ENCODE measurements at regions not wholly inside any gene's neighbourhood (a gene's known extent, or its start where the extent isn't known, plus 50 kb on each side); places are given as distances from the start of the nearest gene placed in this dataset.

DNA sequence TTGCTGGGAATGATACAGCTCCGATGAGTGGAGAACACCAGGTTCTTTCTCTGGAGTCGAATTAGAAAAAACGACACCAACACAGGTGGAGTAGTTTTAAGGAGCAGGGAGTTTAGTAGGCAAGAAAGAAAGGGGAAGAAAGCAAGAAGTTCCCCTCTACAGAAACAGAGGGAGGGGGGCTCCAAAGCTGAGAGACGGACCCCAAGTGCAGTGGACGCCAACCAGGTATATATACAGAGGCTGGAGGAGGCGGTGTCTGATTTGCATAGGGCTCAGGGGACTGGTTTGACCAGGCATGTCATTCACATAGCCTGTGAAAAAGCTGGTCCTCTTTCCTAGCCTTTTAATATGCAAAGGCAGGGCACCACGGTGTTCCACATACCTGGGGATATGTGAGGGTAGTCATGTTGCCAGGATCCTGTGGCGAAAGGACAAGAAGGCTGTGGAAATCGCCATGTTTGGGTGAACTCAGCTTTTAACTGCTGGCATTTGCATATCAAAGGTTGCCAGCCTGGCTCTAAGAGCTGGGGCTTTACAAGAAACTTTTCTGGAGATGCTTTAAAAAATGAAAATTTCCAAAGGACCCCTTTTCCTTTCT lies 887.4 kb upstream of the EPHA6 start:
- peaks cover 4 to 25% of the 10 kb centered on the region in 2 experiments; a peak in 2 of 4 replicates for H3K9me3 ChIP-seq (ENCODE audit: control insufficient read depth in 1 of 2, insufficient read depth in 1 of 2, low read depth in 1 of 2, low read length in 2 of 2)
- no TSS peak for BruUV-seq (replicated peaks)
- no peak for DNase-seq (ENCODE audit: low read depth, low spot score)
- POLR2A ChIA-PET, result no interaction called here
- TF ChIP-seq JUND (IDR thresholded peaks at IDR 0.05) (no peak), SP1 (IDR thresholded peaks at IDR 0.05; ENCODE audit: low read depth) (no peak), POLR2AphosphoS5 (IDR thresholded peaks at IDR 0.05; ENCODE audit: low read depth, low read length) (no peak), POLR2A (IDR thresholded peaks at IDR 0.05; ENCODE audit: borderline replicate concordance, extremely low read depth, insufficient read depth, insufficient read length) (no peak), SRF (IDR thresholded peaks at IDR 0.05; ENCODE audit: low read depth) (no peak), ELF1 (IDR thresholded peaks at IDR 0.05; ENCODE audit: borderline replicate concordance, low read depth) (no peak), FOSL1 (IDR thresholded peaks at IDR 0.05; ENCODE audit: low read depth) (no peak), CBX3 (IDR thresholded peaks at IDR 0.05; ENCODE audit: low read depth) (no peak), ZNF274 (IDR thresholded peaks at IDR 0.05; ENCODE audit: low read depth, low read length) (no peak), EGR1 (IDR thresholded peaks at IDR 0.05; ENCODE audit: low read depth) (no peak)
- TF ChIP-seq, protein P1, sequence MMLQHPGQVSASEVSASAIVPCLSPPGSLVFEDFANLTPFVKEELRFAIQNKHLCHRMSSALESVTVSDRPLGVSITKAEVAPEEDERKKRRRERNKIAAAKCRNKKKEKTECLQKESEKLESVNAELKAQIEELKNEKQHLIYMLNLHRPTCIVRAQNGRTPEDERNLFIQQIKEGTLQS (IDR thresholded peaks at IDR 0.05), result no peak
- TF ChIP-seq, protein P2, sequence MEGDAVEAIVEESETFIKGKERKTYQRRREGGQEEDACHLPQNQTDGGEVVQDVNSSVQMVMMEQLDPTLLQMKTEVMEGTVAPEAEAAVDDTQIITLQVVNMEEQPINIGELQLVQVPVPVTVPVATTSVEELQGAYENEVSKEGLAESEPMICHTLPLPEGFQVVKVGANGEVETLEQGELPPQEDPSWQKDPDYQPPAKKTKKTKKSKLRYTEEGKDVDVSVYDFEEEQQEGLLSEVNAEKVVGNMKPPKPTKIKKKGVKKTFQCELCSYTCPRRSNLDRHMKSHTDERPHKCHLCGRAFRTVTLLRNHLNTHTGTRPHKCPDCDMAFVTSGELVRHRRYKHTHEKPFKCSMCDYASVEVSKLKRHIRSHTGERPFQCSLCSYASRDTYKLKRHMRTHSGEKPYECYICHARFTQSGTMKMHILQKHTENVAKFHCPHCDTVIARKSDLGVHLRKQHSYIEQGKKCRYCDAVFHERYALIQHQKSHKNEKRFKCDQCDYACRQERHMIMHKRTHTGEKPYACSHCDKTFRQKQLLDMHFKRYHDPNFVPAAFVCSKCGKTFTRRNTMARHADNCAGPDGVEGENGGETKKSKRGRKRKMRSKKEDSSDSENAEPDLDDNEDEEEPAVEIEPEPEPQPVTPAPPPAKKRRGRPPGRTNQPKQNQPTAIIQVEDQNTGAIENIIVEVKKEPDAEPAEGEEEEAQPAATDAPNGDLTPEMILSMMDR (IDR thresholded peaks at IDR 0.05 in 2 of 3, conservative IDR thresholded peaks at IDR 0.05 in 1 of 3; ENCODE audit: borderline replicate concordance in 1 of 3, insufficient read depth in 1 of 3, low read depth in 2 of 3, low read length in 2 of 3), result no peak
- TF ChIP-seq, protein P3, sequence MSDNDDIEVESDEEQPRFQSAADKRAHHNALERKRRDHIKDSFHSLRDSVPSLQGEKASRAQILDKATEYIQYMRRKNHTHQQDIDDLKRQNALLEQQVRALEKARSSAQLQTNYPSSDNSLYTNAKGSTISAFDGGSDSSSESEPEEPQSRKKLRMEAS (IDR thresholded peaks at IDR 0.05), result no peak
- TF ChIP-seq, protein P4, sequence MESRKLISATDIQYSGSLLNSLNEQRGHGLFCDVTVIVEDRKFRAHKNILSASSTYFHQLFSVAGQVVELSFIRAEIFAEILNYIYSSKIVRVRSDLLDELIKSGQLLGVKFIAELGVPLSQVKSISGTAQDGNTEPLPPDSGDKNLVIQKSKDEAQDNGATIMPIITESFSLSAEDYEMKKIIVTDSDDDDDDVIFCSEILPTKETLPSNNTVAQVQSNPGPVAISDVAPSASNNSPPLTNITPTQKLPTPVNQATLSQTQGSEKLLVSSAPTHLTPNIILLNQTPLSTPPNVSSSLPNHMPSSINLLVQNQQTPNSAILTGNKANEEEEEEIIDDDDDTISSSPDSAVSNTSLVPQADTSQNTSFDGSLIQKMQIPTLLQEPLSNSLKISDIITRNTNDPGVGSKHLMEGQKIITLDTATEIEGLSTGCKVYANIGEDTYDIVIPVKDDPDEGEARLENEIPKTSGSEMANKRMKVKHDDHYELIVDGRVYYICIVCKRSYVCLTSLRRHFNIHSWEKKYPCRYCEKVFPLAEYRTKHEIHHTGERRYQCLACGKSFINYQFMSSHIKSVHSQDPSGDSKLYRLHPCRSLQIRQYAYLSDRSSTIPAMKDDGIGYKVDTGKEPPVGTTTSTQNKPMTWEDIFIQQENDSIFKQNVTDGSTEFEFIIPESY (IDR thresholded peaks at IDR 0.05; ENCODE audit: extremely low read depth, insufficient replicate concordance, low read length), result no peak
- no peak for ATAC-seq
- H3K4me2 ChIP-seq (ENCODE audit: low read length), result no peak overlapping the region
- H3K4me3 ChIP-seq (replicated peaks in 1 of 2; ENCODE audit: low read depth in 1 of 2, low read length in 2 of 2), result no peak overlapping the region
- H3K27ac ChIP-seq (ENCODE audit: low read depth, low read length), result no peak overlapping the region
- H3K4me1 ChIP-seq (ENCODE audit: control insufficient read depth in 1 of 2, insufficient read depth in 2 of 2, low read length in 2 of 2), result no peaks in the 10 kb centered on the region
- no peak overlapping the region for H3K9ac ChIP-seq (ENCODE audit: low read length)
- no peaks in the 10 kb centered on the region for H3K36me3 ChIP-seq (ENCODE audit: control insufficient read depth in 1 of 2, insufficient read depth in 2 of 2, low read length in 2 of 2)
- H2AFZ ChIP-seq (ENCODE audit: low read depth, low read length, poor library complexity, severe bottlenecking), result no peak overlapping the region
- RAD21 ChIA-PET (ENCODE audit: low non-redundant PET in 1 of 2, low total read pairs in 2 of 2, uncharacterized antibody in 2 of 2, unreplicated experiment in 2 of 2), result no interaction called here
- CTCF ChIA-PET, result no interaction called here
- H3K27me3 ChIP-seq (ENCODE audit: insufficient read depth, low read length), result no peaks in the 10 kb centered on the region
- intact Hi-C loops (cut with micrococcal nuclease), result no loop called here
- no peaks in the 10 kb centered on the region for H4K20me1 ChIP-seq (ENCODE audit: insufficient read depth)
- H3K79me2 ChIP-seq (ENCODE audit: insufficient read depth, low read length), result no peaks in the 10 kb centered on the region
- H3K9me2 ChIP-seq (ENCODE audit: insufficient read depth), result no peaks in the 10 kb centered on the region
